ENCODE measurements at regions not wholly inside any gene's neighbourhood (a gene's known extent, or its start where the extent isn't known, plus 50 kb on each side); places are given as distances from the start of the nearest gene placed in this dataset.

DNA sequence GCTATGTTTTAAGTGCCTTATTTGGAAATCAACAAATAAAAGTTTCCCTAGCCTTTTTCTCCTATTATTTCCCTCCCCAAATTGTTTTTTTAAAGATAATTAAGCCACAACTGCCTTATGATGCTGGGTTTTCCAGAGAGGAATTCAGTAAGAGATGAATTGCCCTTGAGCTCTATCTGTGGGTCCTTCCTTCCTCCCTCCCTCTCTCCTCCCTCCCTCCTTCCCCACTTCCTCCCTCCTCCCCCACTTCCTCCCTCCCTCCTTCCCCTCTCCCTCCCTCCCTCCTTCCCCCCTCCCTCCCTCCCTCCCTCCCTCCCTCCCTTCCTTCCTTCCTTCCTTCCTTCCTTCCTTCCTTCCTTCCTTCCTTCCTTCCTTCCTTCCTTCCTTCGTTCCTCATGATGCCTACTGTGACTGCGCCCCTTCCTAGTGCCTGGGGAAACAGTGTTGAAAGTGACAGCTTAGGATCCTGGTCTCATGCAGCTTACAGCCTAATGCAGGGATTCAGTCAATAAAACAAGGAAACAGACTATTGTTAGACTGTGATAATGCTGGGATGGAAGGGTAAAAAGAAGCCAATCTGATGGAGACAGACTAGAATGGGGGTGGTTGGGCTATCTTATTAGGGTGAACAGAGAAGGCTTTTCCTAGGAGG is 1417.1 kb downstream of the AACS start (continued):
- TF ChIP-seq, protein P1, sequence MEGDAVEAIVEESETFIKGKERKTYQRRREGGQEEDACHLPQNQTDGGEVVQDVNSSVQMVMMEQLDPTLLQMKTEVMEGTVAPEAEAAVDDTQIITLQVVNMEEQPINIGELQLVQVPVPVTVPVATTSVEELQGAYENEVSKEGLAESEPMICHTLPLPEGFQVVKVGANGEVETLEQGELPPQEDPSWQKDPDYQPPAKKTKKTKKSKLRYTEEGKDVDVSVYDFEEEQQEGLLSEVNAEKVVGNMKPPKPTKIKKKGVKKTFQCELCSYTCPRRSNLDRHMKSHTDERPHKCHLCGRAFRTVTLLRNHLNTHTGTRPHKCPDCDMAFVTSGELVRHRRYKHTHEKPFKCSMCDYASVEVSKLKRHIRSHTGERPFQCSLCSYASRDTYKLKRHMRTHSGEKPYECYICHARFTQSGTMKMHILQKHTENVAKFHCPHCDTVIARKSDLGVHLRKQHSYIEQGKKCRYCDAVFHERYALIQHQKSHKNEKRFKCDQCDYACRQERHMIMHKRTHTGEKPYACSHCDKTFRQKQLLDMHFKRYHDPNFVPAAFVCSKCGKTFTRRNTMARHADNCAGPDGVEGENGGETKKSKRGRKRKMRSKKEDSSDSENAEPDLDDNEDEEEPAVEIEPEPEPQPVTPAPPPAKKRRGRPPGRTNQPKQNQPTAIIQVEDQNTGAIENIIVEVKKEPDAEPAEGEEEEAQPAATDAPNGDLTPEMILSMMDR (IDR thresholded peaks at IDR 0.05; ENCODE audit: control extremely low read depth in 1 of 3, insufficient read depth in 1 of 3, low read depth in 1 of 3, low read length in 3 of 3) = no peak
- TF ChIP-seq SIN3A (conservative IDR thresholded peaks at IDR 0.05 in 1 of 2, IDR thresholded peaks at IDR 0.05 in 1 of 2; ENCODE audit: low read depth in 1 of 2, low read length in 2 of 2) = no peak
- TF ChIP-seq GABPA (IDR thresholded peaks at IDR 0.05; ENCODE audit: borderline replicate concordance, insufficient read depth, low read length) = no peak
- TF ChIP-seq RAD21 (IDR thresholded peaks at IDR 0.05 in 1 of 2, conservative IDR thresholded peaks at IDR 0.05 in 1 of 2; ENCODE audit: low read depth in 2 of 2, low read length in 2 of 2) = no peak
- TF ChIP-seq SIX5 (IDR thresholded peaks at IDR 0.05; ENCODE audit: low read depth, low read length) = no peak
- TF ChIP-seq TBP (IDR thresholded peaks at IDR 0.05; ENCODE audit: low read depth, low read length) = no peak
